HG03460 (cell line): ENCODE measurements at regions not wholly inside any gene's neighbourhood (a gene's known extent, or its start where the extent isn't known, plus 50 kb on each side); places are given as distances from the start of the nearest gene placed in this dataset.

Source experiments
- ATAC-seq: cut with Tn5 transposase; IDR thresholded peaks from one replicate; pipeline ENCODE4 v1.9.1; 2021; ENCODE audit not compliant: unreplicated experiment

- ATAC-seq = no peak
Measured at GRCh38 chr9:68644831-68645230, 60.2 kb upstream of the PIP5K1B start.

- no peak for ATAC-seq
Measured at GRCh38 chr9:68648164-68648563, 56.9 kb upstream of the PIP5K1B start.

- ATAC-seq = no peak
Measured at GRCh38 chr9:68648971-68649370, 56.1 kb upstream of the PIP5K1B start.

- no peak for ATAC-seq
Measured at GRCh38 chr9:68651280-68651893, 53.7 kb upstream of the PIP5K1B start.

GRCh38 chr9:68653141-68653595, 51.9 kb upstream of the PIP5K1B start:
- ATAC-seq = peak; percentile 79

- ATAC-seq = no peak
Measured at GRCh38 chr9:68654075-68654474, 51.0 kb upstream of the PIP5K1B start.
